NCI-H2196 (cell line): ENCODE measurements at regions not wholly inside any gene's neighbourhood (a gene's known extent, or its start where the extent isn't known, plus 50 kb on each side); places are given as distances from the start of the nearest gene placed in this dataset.
"Not testable (repeated sequence)": the region's sequence is repeated elsewhere in the genome, so short reads cannot be mapped to it uniquely, and the experiment has no call there.

Experiments
- DNase-seq: peaks from one replicate; lab custom pipeline; 2025; ENCODE audit not compliant: unreplicated experiment; lab: John Stamatoyannopoulos, UW

- DNase-seq, result no peak
Observed at GRCh38 chr6:121544691-121545090, 109.2 kb downstream of the GJA1 start.

- DNase-seq, result no peak
Observed at GRCh38 chr6:121548131-121548530, 112.7 kb downstream of the GJA1 start.

- no peak for DNase-seq
Observed at GRCh38 chr6:121549736-121550135, 114.3 kb downstream of the GJA1 start.

- no peak for DNase-seq
Observed at GRCh38 chr6:121550491-121551010, 115.1 kb downstream of the GJA1 start.

GRCh38 chr6:121555201-121555600 is 119.8 kb downstream of the GJA1 start:
- DNase-seq, result no peak

- DNase-seq, result not testable (repeated sequence)
Observed at GRCh38 chr6:121556149-121556548, 120.7 kb downstream of the GJA1 start.

- DNase-seq, result no peak
Observed at GRCh38 chr6:121557146-121557940, 121.9 kb downstream of the GJA1 start.

- DNase-seq, result no peak
Observed at GRCh38 chr6:121559611-121560269, 124.3 kb downstream of the GJA1 start.

GRCh38 chr6:121560476-121560875 is 125.0 kb downstream of the GJA1 start:
- DNase-seq, result no peak

GRCh38 chr6:121563286-121563685 is 127.8 kb downstream of the GJA1 start:
- DNase-seq, result no peak

- DNase-seq, result not testable (repeated sequence)
Observed at GRCh38 chr6:121564529-121564928, 129.1 kb downstream of the GJA1 start.

GRCh38 chr6:121571455-121571854 is 136.0 kb downstream of the GJA1 start:
- no peak for DNase-seq

- no peak for DNase-seq
Observed at GRCh38 chr6:121573481-121573880, 138.0 kb downstream of the GJA1 start.

GRCh38 chr6:121578216-121578615 is 142.8 kb downstream of the GJA1 start:
- DNase-seq, result no peak

- DNase-seq, result no peak
Observed at GRCh38 chr6:121579478-121579877, 144.0 kb downstream of the GJA1 start.

- no peak for DNase-seq
Observed at GRCh38 chr6:121581327-121581726, 145.9 kb downstream of the GJA1 start.

GRCh38 chr6:121582262-121582661 is 146.8 kb downstream of the GJA1 start:
- DNase-seq, result no peak

- no peak for DNase-seq
Observed at GRCh38 chr6:121584586-121585369, 149.3 kb downstream of the GJA1 start.

GRCh38 chr6:121590438-121590837 is 155.0 kb downstream of the GJA1 start:
- DNase-seq, result no peak

- DNase-seq, result no peak
Observed at GRCh38 chr6:121590916-121591315, 155.5 kb downstream of the GJA1 start.

- DNase-seq, result no peak
Observed at GRCh38 chr6:121592261-121592935, 157.0 kb downstream of the GJA1 start.
